HG02970 (cell line): ENCODE measurements at regions not wholly inside any gene's neighbourhood (a gene's known extent, or its start where the extent isn't known, plus 50 kb on each side); places are given as distances from the start of the nearest gene placed in this dataset.

Experiments used
- ATAC-seq: cut with Tn5 transposase; IDR thresholded peaks from one replicate; pipeline ENCODE4 v1.9.1; 2021; ENCODE audit warnings: mild to moderate bottlenecking, moderate library complexity, moderate number of reproducible peaks; ENCODE audit not compliant: unreplicated experiment, low FRiP score

DNA sequence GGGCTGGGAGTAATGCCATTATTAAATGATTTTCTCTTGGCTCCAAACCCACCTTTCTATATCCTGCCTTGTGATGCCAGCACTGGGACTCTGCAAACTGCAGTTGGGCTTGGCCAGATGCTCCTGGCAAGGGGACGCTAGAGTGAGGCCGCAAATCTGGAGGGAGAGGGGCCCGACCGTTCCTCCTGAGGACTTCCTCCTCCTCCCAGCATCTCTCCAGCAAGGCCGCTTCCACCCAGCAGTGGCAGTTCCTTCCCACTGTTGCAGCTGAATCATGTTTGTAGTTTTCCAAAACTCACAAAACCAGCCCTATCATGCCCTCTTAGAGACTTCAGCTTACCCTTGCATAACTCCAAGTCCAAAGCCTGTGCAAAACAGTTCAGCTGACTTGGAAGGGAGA, 244.4 kb downstream of the FOXA2 start:
- no peak for ATAC-seq

DNA sequence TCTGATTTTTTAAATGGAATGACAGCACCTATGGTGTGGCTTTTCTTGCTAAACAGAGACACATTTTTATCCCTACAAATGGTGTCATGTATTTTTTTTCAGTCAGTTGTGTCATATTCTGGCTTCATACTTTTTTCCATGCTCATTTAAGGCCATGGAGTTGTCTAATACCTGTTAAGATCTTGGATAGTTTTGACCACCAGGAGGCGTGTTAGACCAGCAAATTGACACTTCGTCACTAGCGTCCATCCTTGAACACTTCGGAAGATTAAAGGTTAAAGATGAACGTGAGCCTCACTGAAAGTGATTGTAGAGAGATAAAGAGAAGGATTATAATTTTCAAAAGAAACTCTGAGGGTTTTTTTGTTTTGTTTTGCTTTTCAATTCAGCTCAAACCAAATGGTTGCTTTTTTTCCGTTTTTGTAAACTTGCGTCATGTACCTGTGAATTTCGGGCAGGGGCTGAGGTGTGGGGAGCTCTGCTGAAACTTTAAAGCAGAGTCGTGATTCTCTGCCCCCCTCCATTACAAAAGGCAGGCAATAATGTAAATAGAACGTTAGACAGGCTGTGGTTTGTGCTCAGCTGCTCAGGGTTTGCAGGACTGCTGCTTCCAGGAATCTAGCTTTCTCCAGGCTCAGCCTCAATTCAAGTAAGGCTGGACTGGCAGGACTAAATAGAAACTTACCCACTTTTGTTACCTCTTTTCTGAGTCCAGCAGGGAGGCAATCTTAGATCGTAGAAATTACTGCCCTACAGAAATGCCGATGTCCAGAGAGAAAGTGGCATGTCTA, 245.1 kb downstream of the FOXA2 start:
- ATAC-seq, result no peak

DNA sequence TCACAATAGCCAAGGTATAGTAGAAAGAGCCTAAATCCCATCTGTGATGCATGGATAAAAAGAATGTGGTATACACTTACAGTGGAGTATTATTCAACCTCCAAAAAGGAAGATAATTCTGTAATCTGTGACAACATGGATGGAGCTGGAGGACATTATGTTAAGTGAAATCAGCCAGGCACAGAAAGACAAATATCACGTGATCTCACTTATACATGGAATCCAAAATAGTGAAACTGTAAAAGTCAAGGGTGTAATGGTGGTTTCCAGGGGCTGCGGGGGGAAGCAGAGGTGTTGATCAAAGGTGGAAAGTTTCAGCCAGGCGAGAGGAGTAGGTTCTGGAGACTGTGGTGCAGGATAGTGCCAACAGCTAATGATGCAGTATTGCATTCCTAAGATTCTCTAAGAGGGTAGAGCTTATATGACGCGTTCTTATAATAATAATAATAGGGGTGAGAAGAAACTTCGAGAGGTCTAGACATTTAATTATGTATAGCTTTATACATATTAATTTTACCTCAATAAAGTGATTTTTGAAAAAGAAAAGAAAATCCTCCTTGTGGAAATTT, 246.1 kb downstream of the FOXA2 start:
- ATAC-seq, result no peak

DNA sequence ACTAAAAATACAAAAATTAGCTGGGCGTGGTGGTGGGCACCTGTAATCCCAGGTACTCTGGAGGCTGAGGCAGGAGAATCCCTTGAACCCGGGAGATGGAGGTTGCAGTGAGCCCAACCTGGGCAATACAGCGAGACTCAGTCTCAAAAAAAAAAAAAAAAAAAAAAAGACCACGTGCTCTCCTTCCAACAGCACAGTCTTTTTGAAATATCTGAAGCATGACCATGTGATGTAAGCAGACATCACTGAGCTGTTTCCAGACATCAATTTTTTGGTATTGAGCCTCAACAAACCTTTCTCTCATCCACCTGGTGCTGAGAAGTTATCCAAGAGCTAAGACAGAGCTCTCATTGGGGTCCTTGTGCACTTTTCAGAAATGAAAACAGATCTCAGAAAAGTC, 249.2 kb downstream of the FOXA2 start:
- no peak for ATAC-seq

DNA sequence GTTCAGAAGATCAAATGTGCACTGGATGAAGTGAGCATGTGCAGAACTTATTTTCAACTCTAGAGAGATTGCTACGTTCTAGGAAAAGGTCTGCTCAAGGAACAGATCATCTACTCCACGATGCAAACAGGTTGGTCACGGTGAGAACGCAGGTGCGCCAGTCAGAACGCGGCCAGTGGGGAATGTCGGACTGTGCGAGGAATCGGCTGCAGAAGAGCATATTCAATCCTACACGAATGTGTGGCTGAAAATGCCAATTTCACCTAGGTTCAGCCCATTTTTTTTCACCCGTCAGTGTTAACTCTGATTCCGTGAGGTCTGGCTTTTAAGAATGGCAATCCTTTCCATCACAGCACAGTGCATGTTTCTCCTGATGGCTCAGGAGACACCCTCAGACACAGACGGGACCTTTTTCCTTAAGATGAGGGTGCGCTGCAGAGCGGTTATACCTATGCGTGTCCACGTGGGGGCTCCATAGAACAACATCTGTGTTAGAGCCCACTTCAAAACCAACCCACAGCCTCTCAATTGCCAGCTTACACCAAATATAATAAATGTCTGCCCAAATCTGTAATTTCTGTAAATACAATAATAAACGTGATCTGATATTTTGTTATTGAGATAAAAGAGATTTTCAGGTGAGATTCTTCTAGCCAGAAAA, 250.4 kb downstream of the FOXA2 start:
- ATAC-seq, result peak; percentile 75

DNA sequence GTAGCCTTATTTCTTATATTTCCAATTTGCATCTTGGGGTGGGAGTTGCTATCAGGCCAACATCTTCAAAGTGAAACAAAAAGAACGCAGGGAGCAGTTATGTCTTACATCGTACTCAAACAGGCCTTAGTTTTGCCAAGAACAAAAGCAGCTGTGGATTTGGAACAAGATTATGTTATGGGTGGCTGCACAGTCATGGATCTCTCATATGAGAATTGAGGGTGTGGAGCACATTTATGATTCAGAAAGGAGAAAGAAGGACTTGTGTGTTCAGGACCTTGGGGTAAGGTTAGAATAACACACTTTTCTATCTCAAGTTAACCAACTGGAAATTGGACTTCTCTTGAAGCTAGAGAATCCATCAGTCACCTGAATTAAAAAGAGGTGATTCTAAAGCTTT, 259.9 kb downstream of the FOXA2 start:
- no peak for ATAC-seq

DNA sequence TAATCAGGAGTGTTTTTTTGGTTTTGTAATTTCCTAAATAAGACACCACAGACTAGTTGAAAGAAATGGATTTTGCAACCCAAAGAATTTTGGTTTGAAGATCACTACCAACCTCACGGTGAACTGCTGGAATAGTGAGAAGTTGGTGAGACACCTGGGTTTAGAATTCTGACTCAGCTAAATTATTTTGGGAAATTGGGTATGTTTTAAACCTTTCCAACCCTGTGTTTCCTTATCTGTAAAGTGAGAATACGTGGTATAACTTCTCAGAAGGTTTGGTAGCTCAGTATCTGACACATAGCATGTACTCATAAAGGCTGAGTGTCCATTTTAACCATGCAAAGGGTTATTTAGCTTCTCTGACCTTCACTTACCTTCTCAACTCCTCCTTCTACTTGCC, 261.9 kb downstream of the FOXA2 start:
- no peak for ATAC-seq

DNA sequence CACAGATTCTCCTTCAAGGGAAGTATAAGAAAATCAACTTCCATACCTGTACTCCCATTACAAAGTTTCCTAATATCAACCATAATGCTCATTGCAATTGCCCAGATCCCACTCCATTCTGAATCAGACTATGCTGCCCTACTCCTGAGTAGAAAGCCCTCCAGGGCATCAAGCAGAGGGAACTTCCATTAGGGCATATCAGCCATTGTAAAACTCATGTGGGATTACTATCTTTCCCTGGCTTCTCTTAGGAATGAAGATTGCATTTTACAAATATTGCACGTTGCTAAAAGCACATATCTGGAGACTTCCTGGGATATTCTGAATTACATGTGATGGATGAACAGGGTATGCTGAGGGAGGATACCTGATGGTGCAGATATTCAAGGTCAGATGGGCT, 263.2 kb downstream of the FOXA2 start:
- ATAC-seq, result no peak

DNA sequence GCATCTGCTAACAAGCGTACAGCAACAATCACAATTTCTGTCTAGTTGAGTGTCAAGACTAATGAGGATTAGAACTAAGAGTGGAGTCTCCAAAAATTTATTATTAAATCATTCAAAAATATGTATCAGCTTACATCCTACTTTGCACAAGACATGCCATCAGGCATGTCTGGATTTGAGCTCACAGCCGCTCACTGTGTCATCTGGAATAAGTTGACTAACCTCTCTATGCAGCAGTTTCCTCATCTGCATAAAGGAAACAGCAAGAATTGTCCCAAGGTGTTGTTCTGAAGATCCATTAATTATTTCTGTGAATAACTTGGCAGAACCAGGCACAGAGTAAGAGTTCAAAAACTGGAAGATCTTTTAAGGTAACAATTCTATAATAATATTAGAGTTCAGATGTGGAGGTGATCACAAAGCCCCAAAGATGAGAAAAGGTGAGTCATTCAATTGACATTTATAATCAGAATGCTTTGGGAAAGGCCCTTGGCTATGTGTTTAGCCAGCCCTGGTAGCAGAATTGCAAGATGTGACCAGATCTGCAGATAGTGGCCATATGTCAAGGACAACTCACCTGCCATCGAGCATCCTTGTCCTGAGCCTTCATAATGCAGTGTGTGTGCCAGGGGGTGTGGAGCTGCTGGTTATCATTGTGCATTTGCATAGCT, 264.0 kb downstream of the FOXA2 start:
- ATAC-seq, result no peak

DNA sequence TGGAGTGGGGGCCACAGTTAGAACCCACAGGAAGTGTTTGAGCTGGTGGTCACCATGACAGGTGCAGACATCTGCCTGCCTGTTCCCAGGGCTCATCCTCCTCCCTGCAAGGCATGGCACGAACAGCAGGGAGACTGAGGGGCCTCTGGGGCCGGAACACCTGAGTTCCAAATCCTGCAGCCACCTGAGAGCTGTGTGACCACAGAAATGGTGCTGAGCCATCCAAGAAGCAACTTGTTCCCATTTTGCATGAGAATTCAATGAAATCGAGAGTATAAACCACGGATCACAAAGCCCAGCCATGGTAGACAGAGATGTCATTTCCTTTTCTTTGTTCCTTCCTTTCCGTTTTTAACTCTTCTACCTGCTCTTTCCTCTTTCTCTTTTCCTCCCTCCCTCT, 268.6 kb downstream of the FOXA2 start:
- no peak for ATAC-seq

DNA sequence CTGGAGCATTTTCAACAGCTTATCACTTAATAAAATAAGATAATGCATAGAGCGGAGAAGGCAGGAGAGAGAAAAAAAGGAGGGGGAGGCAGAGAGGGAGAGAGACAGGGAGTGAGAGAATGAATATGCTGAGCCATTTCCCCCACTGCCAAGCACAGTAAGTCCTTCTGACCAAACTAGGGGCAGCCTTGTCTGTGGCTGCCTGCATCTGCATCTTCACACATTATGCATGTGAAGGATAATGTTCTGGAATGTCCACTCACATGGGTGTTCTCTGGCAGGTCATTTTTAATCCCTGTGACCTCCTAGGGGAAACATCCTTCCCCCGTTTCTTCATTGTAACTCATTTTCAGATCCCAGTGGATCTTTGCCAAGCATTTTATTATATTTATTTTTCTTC, 269.3 kb downstream of the FOXA2 start:
- ATAC-seq, result no peak

DNA sequence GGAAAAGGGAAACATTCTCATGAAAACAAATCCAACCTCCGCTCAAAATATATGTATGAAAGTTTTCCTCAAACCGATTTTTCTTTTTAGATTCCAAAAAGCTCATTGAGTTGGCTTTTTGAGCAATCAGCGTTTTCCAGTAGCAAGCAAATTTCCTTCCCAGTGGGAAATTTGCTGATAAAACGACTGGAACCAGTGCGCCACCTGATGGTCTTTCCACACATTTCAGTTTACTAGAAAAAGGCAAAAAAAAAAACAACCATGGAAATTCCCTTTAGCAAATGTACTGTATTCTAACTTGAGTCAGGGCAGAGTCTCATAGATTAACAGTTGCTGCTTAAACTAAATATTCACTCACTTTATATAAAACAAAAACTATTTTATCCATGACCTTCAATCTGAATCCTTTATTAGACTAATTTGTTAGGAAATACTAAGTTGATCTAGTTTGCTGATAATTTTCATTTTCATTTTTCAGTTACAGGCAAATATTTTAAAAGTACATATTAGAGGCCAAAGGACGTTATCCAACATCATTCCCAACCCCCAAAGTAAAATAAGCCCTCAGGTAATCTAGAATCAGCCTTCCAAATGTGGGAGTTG, 271.5 kb downstream of the FOXA2 start:
- no peak for ATAC-seq

DNA sequence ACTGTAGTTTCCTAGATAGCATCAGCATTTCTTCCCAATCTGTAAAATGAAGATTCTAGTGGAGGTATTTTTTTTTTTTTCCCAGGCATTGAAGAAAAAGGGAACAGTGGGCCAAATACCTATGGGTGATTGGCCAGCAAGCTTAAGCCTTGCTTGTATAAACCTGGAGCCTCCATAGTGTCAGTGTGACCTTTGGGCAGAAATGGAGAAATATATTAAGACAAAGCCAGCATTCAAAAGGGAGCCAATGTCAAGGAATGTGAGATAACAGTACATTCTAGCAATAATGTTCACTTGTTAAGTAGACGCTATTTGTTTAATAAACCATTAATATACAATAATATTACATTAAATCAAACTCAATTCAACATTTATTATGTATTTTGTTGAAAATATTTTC, 275.4 kb downstream of the FOXA2 start:
- no peak for ATAC-seq

DNA sequence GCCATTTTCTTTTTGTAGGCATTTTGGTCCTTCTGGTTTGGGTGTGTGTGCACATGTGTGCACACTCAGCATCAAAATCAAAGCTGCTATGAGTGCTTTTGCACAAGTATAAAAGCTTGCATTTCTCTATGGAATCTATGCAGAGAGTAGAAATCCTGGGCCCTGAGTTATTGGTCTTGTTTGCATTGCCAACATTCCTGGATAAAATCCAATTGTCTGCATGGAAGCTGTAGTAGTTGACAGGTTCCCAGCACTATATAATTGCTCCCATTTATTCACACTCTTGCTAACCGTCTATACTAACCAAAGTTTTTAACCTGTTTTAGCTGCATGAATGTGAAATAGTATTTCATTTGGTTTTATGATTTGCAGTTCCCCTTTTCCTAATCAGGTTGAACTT, 277.0 kb downstream of the FOXA2 start:
- ATAC-seq, result no peak

DNA sequence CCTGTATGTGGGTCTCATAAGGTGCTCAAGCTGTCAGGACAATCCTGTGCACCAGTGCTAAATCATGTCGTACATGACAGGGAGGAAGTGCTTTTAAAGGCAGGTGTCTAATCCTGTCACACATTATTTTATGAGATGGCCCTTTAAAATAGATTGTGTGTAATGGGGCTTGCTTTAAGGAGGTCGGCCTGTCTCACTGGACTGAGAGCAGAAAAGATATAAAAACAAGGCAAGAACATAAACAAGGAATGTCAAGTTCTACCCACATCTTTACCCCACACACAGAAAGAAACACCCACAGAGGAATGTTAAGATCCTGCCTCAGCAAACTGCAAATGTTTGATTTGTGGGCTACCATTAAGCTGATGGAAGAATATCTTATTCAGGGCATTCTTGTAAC, 279.0 kb downstream of the FOXA2 start:
- no peak for ATAC-seq

DNA sequence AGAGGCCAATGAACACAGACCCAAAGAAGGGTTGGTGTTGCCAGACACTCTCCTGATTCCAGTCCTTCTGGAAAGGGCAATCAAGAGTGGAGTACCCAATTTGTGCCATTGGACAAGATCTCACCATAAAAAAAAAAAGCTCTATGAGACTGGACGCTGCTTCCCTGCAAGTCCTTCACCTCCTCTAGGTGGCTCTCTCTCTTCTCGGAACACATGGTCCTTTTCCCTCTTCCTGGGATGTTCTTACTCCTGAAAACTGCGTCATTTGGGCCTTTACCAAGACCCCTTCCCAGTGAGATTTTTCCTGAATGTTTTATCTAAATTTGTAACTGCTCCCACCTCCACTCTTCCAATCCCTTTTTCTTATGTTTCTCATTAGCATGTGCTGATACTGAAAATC, 280.8 kb downstream of the FOXA2 start:
- no peak for ATAC-seq

DNA sequence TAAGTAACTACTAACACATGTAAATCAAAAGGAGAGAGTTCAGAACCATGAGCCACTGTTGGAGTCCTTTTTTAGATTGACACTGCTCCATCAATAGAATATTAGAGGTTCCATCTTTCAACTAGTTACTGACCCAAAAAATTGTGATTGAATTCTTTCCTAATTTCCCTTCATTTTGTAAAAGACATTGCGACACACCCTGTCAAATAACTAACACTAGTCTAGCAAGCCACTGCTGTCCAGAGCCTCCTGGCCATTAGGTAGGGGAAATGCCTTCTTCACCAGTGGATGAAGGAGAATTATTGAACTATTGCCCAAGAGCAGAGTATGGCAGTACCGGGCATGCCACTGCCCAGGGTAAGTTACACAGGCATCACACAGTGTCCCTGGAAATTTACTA, 282.3 kb downstream of the FOXA2 start:
- ATAC-seq, result no peak

DNA sequence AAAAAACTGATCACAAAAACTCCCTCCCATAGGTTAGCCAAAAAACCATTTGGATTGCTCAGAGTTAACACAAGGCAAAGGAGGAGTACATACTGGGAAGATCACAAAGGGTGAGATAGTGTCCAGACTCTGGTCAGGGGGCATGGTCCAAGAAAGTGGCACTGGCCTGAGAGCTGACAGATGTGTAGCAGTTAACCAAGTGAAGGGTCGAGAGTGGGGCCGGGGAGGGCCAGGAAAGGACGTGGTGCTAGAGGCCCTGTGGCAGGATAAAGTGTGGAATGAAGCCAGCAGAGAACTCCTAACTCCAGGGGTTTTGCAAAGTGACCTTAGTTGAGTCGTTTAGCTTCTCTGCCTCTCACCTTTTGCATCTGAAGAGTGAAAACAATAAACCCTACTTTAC, 290.5 kb downstream of the FOXA2 start:
- ATAC-seq, result no peak

DNA sequence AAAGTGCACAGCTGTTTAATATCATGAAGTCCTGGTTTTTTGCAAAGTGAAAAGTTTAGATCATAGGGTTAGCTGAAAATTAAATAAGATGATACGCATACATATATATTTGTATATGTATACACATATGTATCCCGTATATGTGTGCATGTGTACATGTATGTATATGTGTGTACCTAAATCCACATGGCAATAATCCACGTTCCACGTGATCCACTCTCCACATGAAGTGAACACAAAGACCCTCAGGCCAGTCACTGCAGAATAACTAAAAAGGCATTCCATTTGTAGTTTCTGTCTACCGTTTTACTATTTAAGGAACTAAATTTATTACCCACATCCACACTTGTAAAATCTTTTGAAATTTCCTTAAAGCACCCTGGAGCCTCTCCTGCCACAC, 294.9 kb downstream of the FOXA2 start:
- no peak for ATAC-seq

DNA sequence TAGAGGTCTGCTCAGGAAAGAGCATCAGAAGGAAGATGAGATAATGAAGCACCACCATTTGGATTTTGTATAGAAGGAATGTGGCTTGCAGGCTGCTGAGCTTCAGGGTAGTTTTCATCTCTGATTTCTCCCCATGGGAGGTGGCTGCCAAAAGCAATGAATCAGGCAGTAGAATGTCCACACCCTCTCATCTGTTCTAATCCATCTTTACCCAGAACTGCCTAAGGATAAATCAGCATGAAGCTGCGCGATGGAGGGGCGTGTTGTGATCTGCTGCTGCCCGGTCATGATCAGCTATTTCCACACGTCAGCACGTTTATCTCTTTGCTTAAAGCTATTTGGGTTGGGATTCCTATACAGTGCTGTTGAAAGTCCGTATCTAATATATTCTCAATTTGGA, 295.4 kb downstream of the FOXA2 start:
- no peak for ATAC-seq

DNA sequence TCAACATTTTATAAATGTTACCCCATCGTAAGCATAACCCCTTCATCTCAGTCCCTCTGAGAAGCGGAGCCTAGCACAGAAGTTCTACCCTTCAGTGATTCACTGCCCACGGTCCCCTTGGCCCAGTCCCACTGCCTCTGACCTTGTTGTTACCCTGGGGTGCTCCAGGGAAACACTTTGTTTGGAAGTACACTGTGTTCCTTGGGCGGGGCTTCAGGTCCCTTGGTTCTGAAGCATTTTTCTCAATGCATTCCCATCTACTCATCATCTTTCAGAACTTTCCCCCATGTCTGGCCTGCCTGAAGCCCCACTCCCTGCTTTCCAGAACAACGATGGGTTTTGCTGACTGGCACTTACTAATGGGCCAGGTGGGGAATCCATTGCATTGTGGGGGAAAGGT, 296.2 kb downstream of the FOXA2 start:
- no peak for ATAC-seq
